ENCODE measurements at regions not wholly inside any gene's neighbourhood (a gene's known extent, or its start where the extent isn't known, plus 50 kb on each side); places are given as distances from the start of the nearest gene placed in this dataset.

DNA sequence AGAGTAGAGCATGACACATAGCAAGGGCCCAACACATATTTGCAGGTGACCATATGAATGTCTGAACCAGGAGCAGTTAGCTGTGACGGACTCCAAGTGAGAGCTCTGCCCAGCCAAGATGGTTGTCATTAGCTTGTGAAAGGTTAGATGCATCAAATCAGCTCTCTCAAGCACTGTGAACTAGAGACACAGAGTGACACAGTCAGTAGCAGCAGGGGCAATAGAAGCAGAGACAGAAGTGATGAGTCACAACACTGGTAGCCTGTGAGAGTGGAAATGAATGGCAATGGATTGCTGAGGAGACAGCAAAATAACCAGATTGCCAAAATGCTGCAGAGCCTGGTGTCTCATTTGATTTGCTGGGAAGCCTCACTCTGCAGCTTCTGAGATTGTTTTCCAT is 558.9 kb downstream of the PKHD1 start:
- TF ChIP-seq ARNT (IDR thresholded peaks at IDR 0.05) = no peak
- TF ChIP-seq NFRKB (IDR thresholded peaks at IDR 0.05) = no peak
- no peak for TF ChIP-seq BHLHE40 (IDR thresholded peaks at IDR 0.05; ENCODE audit: borderline replicate concordance)
